ENCODE measurements at regions not wholly inside any gene's neighbourhood (a gene's known extent, or its start where the extent isn't known, plus 50 kb on each side); places are given as distances from the start of the nearest gene placed in this dataset.

DNA sequence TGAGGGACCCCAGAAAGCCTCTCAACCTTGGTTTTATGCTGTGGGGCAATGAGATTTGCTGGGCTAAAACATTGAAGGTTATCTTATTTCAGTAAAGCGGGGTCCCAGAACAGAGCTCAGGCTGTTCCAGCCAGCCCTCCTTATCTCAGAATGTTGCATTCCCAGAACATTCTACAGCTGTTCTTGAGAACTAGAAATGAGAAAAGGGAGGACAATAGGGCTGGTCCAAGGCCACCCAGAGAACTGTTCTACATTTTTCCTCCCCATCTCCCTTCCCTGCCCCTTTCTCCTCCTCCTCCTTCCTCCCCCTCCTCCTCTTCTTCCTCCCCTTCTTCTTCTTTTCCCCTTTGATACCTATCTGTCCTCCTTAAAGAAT, 70.4 kb upstream of the SLC7A11 start:
- TF ChIP-seq, protein P1, sequence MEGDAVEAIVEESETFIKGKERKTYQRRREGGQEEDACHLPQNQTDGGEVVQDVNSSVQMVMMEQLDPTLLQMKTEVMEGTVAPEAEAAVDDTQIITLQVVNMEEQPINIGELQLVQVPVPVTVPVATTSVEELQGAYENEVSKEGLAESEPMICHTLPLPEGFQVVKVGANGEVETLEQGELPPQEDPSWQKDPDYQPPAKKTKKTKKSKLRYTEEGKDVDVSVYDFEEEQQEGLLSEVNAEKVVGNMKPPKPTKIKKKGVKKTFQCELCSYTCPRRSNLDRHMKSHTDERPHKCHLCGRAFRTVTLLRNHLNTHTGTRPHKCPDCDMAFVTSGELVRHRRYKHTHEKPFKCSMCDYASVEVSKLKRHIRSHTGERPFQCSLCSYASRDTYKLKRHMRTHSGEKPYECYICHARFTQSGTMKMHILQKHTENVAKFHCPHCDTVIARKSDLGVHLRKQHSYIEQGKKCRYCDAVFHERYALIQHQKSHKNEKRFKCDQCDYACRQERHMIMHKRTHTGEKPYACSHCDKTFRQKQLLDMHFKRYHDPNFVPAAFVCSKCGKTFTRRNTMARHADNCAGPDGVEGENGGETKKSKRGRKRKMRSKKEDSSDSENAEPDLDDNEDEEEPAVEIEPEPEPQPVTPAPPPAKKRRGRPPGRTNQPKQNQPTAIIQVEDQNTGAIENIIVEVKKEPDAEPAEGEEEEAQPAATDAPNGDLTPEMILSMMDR (IDR thresholded peaks at IDR 0.05): no peak
- no peak for TF ChIP-seq POLR2A (IDR thresholded peaks at IDR 0.05)
